ENCODE measurements at regions not wholly inside any gene's neighbourhood (a gene's known extent, or its start where the extent isn't known, plus 50 kb on each side); places are given as distances from the start of the nearest gene placed in this dataset.

GRCh38 chr11:96885912-96886311 lies 496.1 kb downstream of the JRKL start:
- no peak for TF ChIP-seq EP300 (IDR thresholded peaks at IDR 0.05)
- TF ChIP-seq, protein P1, sequence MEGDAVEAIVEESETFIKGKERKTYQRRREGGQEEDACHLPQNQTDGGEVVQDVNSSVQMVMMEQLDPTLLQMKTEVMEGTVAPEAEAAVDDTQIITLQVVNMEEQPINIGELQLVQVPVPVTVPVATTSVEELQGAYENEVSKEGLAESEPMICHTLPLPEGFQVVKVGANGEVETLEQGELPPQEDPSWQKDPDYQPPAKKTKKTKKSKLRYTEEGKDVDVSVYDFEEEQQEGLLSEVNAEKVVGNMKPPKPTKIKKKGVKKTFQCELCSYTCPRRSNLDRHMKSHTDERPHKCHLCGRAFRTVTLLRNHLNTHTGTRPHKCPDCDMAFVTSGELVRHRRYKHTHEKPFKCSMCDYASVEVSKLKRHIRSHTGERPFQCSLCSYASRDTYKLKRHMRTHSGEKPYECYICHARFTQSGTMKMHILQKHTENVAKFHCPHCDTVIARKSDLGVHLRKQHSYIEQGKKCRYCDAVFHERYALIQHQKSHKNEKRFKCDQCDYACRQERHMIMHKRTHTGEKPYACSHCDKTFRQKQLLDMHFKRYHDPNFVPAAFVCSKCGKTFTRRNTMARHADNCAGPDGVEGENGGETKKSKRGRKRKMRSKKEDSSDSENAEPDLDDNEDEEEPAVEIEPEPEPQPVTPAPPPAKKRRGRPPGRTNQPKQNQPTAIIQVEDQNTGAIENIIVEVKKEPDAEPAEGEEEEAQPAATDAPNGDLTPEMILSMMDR (IDR thresholded peaks at IDR 0.05): no peak
- no peak for TF ChIP-seq POLR2A (IDR thresholded peaks at IDR 0.05)
